ENCODE measurements at regions not wholly inside any gene's neighbourhood (a gene's known extent, or its start where the extent isn't known, plus 50 kb on each side); places are given as distances from the start of the nearest gene placed in this dataset.
A peak's percentile ranks its signal among the peaks of the same experiment; 100 is the strongest.

DNA sequence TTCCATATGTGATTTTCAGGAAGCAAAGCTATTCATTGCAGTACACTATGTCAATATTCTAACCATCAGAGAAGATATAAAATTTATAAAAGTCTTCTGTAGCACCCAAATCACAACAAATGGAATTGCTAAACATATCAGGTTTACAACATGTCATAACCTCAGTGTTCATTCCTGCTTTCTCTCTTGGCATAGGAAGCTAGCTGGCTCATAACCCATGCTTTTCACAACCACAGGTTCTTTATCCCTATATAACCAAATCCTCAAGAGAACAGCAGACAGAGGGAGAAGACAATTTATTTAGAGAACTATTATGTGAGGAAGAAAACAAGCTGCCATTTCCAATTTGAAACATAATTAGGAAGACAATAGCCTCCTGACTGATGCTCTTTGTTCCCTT lies 997.0 kb upstream of the ACVR2A start:
- DNase-seq = no peak

DNA sequence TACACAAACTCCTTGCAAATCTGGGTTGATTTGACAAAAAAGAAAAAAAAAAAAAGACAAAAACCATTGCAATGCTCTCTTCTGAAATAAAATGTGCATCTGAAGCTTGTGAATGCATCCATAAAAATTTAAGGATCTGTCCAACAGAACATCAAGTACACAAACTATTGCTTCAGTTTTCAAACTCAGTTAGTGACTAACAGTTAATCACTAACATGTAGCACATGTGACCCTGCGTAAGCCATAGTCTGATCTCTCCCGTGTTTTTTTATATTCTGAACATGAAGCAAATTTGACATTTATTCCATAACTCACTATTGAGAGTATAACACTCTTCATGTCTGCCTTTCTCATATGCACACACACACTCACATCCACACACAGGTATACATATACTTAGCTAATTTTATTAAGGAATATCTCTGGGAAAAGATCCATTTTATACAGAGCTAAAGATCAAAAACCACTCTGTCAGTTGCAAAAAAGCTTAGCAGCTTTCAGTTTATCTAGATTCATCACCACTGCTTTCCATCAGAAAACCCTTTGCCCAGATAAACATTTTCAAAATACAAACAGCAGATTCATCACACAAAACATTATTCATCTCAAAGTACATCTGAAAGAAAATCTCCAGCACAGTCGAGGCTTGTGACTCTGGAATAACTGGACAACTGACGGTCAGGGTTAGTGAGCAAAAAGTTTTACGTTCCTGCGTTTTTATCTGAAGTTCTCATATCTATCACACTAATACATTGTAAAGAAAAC lies 1000.4 kb upstream of the ACVR2A start:
- DNase-seq = peak; percentile 6

GRCh38 chr2:146837857-146838256 lies 1007.0 kb upstream of the ACVR2A start:
- DNase-seq = no peak

DNA sequence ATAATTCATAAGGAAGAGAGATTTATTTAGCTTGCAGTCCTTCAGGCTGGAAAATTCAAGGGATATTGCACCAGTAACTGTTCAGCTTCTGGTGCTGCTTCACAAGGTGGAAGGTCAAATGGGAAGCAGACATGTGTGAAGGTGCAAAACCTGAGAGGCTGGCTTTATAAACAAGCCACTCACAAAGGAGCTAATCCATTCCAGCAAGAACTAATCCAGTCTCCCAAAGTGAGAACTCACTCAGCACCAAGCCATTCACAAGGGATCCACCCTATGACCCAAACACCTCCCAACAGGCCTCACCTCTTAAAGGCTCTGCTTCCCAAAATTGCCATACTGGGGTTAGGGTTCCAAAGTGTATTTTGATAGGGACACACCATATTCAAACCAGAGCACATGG lies 1018.4 kb upstream of the ACVR2A start:
- DNase-seq = no peak

- DNase-seq = peak; percentile 71
Measured at GRCh38 chr2:146821836-146822316, 1023.0 kb upstream of the ACVR2A start.

GRCh38 chr2:146820672-146821071 lies 1024.2 kb upstream of the ACVR2A start:
- peak; percentile 28 for DNase-seq

GRCh38 chr2:146818122-146818521 lies 1026.7 kb upstream of the ACVR2A start:
- DNase-seq = peak; percentile 31

DNA sequence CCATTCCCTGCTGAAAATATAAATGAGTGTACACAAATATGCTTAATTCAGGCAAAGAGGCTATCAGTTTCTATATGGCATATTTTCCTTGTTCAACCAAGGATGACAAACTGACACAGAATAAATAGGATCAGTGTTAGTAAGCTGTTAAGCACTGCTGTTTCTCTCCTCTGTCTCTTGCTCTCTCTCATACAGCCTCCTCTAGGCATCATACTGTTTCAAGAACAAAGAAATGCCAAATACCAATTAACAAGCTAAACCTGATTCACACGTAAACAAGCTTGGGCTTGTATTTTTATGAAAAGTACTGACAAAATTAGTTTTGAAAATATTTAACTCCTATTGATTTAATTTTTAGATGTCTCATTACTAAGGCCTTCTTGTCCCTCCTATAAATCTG lies 1027.2 kb upstream of the ACVR2A start:
- no peak for DNase-seq

DNA sequence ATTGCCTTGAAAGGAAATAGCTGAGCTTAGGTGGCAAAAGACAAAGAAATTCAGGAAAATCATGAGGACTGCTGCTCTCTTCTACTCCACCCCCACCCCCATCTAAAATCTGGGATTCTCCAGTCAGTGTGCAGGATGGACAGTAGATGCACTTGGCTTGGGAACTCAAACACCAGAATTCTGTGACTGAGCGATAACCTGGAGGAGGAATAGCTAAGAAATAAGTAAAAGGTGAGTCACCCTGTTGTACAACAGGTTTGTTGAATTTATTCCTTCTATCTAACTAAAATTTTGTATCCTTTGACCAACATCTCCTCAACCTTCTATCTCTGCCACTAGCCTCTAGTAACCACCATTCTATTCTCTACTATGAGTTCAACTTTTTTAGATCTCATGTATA lies 1029.9 kb upstream of the ACVR2A start:
- DNase-seq = no peak

- DNase-seq = no peak
Measured at GRCh38 chr2:146807568-146808168, 1037.2 kb upstream of the ACVR2A start.

- peak; percentile 68 for DNase-seq
Measured at GRCh38 chr2:146806364-146807005, 1038.3 kb upstream of the ACVR2A start.

DNA sequence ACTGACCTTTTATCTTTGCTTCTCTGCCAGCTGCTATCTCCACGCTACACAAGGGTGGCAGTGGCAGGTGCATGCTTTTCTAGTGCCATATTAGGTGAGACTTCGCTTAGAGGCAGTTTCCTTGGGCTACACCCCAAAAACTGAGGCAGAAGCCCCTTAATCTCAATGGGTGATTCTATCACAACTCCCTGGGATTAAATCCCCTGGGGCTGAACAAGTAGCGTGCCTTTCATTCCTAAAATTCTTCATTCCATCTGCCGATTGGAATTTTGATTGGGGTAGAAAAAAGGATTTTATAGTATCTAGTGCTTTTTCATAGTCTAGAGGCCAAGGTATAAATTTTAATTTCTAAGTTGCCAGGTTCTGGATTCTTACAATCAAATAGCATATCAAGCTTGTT lies 1040.5 kb upstream of the ACVR2A start:
- no peak for DNase-seq

DNA sequence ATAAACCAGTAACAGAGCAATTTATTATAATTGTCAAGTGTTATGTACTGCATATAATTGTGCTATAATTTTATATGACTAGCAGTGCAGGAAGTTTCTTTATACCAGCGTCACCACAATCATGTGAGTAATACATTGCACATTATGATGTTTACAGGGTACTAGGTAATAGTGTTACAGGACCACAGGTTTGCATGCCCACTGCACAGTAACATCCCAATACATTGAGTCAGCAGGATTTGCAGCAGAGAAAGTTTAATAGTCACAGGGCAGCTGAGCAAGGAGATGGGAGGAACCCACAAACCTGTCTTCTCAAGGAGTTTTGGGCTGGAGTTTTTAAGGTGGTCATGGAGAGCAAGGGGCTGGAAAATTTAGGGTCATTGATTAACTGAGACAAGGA lies 1042.9 kb upstream of the ACVR2A start:
- DNase-seq = no peak

DNA sequence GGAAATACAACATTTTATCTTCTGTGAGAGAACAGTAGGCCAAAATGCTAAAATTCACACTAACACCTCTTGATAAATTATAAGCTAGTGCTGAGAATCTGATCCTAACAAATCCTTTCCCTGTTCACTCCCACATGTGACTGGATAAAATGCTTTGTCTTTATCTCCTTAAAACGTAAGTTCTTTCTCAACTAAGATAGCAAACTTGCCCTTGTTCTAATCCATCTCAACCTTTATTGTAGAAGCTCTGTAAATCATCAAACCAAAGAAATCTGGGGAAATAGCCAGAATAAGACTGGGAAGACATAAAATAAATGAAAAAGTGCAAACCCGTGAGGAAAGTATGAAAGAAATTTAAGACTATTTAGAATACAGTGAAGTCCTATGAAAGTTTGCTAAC lies 1058.4 kb upstream of the ACVR2A start:
- DNase-seq = no peak

- DNase-seq = no peak
Measured at GRCh38 chr2:146785101-146785500, 1059.7 kb upstream of the ACVR2A start.

- DNase-seq = no peak
Measured at GRCh38 chr2:146784602-146785001, 1060.2 kb upstream of the ACVR2A start.

DNA sequence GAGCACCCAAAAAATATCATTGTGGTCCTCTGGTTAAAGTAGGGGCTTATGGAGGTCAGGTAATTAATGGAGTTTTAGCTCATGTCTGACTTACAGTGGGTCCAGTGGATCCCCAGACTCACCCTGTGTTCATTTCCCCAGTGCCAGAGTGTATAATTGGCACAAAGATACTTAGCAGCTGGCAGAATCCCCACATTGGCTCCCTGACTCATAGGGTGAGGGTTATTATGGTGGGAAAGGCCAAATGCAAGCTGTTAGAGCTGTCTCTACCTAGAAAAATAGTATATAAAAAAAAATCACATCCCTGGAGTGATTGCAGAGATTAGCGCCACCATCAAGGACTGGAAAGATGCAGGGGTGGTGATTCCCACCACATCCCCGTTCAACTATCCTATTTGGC lies 1067.6 kb upstream of the ACVR2A start:
- DNase-seq = no peak

DNA sequence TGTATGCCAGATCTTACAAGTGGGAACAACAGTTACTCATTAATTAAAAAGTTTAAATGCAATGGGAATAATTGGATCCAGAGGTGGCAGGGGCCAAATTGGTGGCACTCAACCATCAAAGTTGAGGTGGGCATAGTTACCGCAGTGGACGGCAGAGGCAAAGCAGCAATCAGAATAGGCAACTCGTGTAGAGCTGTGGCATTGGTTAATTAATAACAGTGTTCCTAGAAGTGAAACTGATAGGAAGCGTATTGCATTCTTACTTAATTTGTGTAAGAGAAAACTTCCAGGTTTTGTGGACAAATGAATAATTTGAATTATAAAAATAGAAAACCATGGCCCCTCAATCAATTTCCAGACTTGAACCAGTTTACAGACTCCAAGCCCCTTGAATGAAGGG lies 1068.2 kb upstream of the ACVR2A start:
- no peak for DNase-seq

GRCh38 chr2:146771531-146771930 lies 1073.3 kb upstream of the ACVR2A start:
- DNase-seq = no peak

GRCh38 chr2:146764301-146764700 lies 1080.5 kb upstream of the ACVR2A start:
- no peak for DNase-seq

DNA sequence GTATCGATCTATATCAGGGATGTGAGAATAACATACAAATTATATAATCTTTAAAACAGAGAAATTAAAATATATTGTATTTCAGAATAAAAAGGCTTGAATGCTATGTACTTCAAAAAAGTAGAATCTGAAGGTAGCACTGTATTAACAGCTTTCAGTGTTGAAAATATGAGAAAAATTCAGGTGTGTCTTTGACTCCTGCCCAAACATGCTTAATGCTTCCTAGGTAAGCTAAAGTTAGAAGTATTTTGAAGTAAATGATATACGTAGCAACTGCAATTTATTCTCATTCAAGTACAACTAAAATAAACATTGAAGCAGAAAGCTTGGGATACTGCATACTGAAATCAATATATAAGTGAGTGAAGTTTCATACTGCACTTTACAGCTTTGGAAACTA lies 1082.0 kb upstream of the ACVR2A start:
- DNase-seq = no peak

- no peak for DNase-seq
Measured at GRCh38 chr2:146754606-146755005, 1090.2 kb upstream of the ACVR2A start.

DNA sequence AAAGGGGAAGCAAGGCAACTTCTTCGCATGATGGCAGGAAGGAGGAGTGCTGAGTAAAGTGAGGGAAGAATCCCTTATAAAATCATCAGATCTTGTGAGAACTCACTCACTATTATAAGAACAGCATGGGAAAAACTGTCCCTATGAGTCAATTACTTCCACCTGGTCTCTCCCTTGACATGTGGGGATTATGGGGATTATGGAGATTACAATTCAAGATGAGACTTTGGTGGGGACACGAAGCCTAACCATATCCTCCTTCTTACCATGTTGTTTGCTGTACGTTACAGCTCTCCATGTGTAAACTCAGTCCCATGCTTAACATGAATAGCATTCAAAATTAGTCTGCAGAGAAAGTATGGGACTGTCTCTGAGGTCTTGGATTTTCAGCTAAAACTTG lies 1096.8 kb upstream of the ACVR2A start:
- no peak for DNase-seq

GRCh38 chr2:146741260-146741659 lies 1103.6 kb upstream of the ACVR2A start:
- DNase-seq = no peak
